Gastrocnemius medialis (tissue), 4 donors: ENCODE measurements at regions not wholly inside any gene's neighbourhood (a gene's known extent, or its start where the extent isn't known, plus 50 kb on each side); places are given as distances from the start of the nearest gene placed in this dataset.

Experiments
- POLR2A ChIP-seq, 2 donors: fragments of 450-650 bp; IDR thresholded peaks; one replicate each; pipeline ENCODE4 v1.6.1; 2017; ENCODE audit warnings: antibody characterized with exemption in 2 of 2, mild to moderate bottlenecking in 2 of 2, moderate library complexity in 2 of 2
- TF ChIP-seq, protein P1 (sequence below), 5 experiments: fragments of 450-650 bp in 3 of 5; fragments of 200-600 bp in 2 of 5; sonication (generic) in 2 of 5; IDR thresholded peaks in 4 of 5; conservative IDR thresholded peaks in 1 of 5; 1 replicate in 4 of 5; 2 replicates in 1 of 5; pipeline ENCODE4 v1.5.1; 2016 to 2019; ENCODE audit warnings: antibody characterized with exemption in 5 of 5, mild to moderate bottlenecking in 3 of 5, moderate library complexity in 3 of 5

DNA sequence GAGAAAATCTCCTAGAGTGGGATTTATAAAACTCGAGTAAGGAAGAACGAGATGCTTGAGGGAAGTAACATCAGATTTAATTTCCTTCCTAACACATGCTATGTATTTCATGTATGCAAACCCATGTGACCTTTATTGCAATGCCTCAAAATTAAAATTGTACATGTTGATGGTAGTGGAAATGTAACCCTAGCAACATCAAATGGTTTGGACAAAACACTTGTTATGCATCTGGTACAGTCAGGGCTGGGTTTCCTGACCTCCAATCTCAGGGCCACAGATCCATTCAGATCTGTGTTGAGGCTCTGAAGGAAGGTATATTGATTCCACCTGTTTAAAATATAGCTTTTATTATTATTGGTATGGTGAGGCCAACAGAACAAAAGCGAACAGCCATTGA, 246.0 kb downstream of the WNT5A start:
- TF ChIP-seq, protein P1, sequence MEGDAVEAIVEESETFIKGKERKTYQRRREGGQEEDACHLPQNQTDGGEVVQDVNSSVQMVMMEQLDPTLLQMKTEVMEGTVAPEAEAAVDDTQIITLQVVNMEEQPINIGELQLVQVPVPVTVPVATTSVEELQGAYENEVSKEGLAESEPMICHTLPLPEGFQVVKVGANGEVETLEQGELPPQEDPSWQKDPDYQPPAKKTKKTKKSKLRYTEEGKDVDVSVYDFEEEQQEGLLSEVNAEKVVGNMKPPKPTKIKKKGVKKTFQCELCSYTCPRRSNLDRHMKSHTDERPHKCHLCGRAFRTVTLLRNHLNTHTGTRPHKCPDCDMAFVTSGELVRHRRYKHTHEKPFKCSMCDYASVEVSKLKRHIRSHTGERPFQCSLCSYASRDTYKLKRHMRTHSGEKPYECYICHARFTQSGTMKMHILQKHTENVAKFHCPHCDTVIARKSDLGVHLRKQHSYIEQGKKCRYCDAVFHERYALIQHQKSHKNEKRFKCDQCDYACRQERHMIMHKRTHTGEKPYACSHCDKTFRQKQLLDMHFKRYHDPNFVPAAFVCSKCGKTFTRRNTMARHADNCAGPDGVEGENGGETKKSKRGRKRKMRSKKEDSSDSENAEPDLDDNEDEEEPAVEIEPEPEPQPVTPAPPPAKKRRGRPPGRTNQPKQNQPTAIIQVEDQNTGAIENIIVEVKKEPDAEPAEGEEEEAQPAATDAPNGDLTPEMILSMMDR (IDR thresholded peaks at IDR 0.05 in 4 of 5, conservative IDR thresholded peaks at IDR 0.05 in 1 of 5), result no peak
- TF ChIP-seq POLR2A (IDR thresholded peaks at IDR 0.05), result no peak
